ENCODE measurements at regions not wholly inside any gene's neighbourhood (a gene's known extent, or its start where the extent isn't known, plus 50 kb on each side); places are given as distances from the start of the nearest gene placed in this dataset.

DNA sequence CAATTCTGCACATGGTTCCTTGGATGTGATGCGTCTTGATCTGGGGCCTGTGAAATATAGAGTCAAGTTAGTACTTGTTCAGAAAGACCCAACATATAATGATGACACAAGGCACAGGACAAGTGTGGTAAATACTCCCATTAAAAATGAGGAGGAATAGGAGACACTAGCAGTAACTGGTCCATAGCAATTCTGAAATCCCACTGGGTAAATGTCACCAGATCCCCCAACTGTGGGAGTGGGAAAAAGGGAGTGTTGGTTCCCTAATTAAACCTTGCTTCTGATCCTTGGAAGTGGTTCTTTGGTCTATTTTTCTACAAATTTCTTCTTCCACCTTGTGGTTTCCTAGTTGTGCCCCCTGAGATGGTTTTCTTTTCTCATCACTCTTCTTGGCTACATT lies 62.5 kb upstream of the NRP1 start:
- Histone ChIP-seq H3K4me1 (ENCODE audit: control insufficient read depth, insufficient read depth, low read length) (no peaks in the 10 kb centered on the region), H3K4me3 (ENCODE audit: insufficient read depth, low read depth, low read length) (no peak overlapping the region), H3K9me3 (ENCODE audit: control insufficient read depth, low read length) (no peaks in the 10 kb centered on the region), H3K27ac (ENCODE audit: insufficient read depth, low read depth, low read length, poor library complexity, severe bottlenecking) (no peak overlapping the region), H3K36me3 (ENCODE audit: control insufficient read depth, insufficient read depth, low read length) (no peaks in the 10 kb centered on the region), H3K27me3 (ENCODE audit: control insufficient read depth, insufficient read depth, low read length, poor library complexity, severe bottlenecking) (no peaks in the 10 kb centered on the region)
- WGBS, 2 experiments, result 100% methylated on average over 1 of the region's 1 CpG

DNA sequence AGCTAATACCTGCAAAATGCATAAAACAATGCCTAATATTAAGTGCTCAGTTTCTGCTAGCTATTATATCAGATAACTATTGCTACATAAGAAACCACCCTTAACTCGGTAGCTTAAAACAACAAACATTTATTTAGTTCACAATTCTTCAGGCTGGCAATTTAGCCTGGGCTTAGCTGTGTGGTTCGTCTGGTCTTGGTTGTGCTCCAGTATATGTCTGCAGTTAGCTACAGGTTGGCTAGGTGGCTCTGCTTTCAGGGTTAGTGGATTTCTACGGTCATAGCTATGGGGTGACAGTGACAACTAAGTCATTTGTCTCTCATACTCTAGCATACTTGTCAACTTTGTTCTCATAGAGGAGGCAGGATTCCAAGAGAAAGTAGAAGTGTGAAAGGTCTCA lies 61.8 kb upstream of the NRP1 start:
- Histone ChIP-seq H3K4me3 (ENCODE audit: insufficient read depth, low read depth, low read length) (no peak overlapping the region), H3K9me3 (ENCODE audit: control insufficient read depth, low read length) (no peaks in the 10 kb centered on the region), H3K36me3 (ENCODE audit: control insufficient read depth, insufficient read depth, low read length) (no peaks in the 10 kb centered on the region), H3K27ac (ENCODE audit: insufficient read depth, low read depth, low read length, poor library complexity, severe bottlenecking) (no peak overlapping the region), H3K4me1 (ENCODE audit: control insufficient read depth, insufficient read depth, low read length) (no peaks in the 10 kb centered on the region), H3K27me3 (ENCODE audit: control insufficient read depth, insufficient read depth, low read length, poor library complexity, severe bottlenecking) (no peaks in the 10 kb centered on the region)
- 89 to 95% methylated on average over 2 to 3 of the region's 3 CpGs for WGBS, 2 experiments

DNA sequence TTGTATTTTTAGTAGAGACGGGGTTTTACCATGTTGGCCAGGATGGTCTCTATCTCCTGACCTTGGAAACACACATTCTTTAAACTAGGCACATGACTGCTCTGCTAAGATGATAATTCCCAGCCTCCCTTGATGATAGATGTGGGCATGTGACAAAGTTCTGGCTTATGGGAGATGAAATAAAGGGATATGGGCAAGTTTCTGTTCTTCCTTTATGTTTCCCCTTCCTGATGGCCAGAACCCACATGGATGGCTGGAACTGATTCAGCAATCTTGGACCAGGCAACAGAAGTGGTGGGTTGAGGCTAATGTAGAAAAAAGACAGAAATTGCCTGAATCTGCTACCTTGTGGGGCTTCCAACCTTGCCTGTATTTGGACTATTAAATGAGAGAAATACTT lies 60.7 kb upstream of the NRP1 start:
- Histone ChIP-seq H3K36me3 (ENCODE audit: control insufficient read depth, insufficient read depth, low read length) (no peaks in the 10 kb centered on the region), H3K27me3 (ENCODE audit: control insufficient read depth, insufficient read depth, low read length, poor library complexity, severe bottlenecking) (no peaks in the 10 kb centered on the region), H3K4me3 (ENCODE audit: insufficient read depth, low read depth, low read length) (no peak overlapping the region), H3K27ac (ENCODE audit: insufficient read depth, low read depth, low read length, poor library complexity, severe bottlenecking) (no peak overlapping the region), H3K9me3 (ENCODE audit: control insufficient read depth, low read length) (no peaks in the 10 kb centered on the region), H3K4me1 (ENCODE audit: control insufficient read depth, insufficient read depth, low read length) (no peaks in the 10 kb centered on the region)
- WGBS, 2 experiments, result 89 to 100% methylated on average over 1 of the region's 1 CpG

DNA sequence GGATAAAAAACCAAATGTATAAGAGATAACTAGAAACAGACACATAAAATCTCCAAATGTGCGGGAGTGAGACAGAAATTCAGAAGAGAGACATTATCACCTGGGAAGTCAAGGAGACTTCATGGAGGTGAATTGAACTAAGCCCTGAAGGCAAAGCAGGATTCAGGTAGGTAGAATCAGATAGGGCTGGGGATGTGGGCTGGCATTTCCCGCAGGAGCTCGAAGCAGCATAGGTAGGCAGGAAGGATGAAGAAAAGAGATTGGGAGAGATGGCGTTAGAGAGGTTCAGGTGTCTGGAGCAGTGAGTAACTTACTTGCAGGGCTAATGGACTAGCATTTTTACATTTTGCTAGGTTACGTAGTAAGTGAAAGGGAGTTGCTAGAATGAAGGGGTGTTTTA lies 58.2 kb upstream of the NRP1 start:
- Histone ChIP-seq H3K27me3 (ENCODE audit: control insufficient read depth, insufficient read depth, low read length, poor library complexity, severe bottlenecking) (no peaks in the 10 kb centered on the region), H3K4me1 (ENCODE audit: control insufficient read depth, insufficient read depth, low read length) (no peaks in the 10 kb centered on the region), H3K4me3 (ENCODE audit: insufficient read depth, low read depth, low read length) (no peak overlapping the region), H3K27ac (ENCODE audit: insufficient read depth, low read depth, low read length, poor library complexity, severe bottlenecking) (no peak overlapping the region), H3K9me3 (ENCODE audit: control insufficient read depth, low read length) (no peaks in the 10 kb centered on the region), H3K36me3 (ENCODE audit: control insufficient read depth, insufficient read depth, low read length) (no peaks in the 10 kb centered on the region)
- WGBS, 2 experiments, result 93 to 94% methylated on average over 5 of the region's 5 CpGs

DNA sequence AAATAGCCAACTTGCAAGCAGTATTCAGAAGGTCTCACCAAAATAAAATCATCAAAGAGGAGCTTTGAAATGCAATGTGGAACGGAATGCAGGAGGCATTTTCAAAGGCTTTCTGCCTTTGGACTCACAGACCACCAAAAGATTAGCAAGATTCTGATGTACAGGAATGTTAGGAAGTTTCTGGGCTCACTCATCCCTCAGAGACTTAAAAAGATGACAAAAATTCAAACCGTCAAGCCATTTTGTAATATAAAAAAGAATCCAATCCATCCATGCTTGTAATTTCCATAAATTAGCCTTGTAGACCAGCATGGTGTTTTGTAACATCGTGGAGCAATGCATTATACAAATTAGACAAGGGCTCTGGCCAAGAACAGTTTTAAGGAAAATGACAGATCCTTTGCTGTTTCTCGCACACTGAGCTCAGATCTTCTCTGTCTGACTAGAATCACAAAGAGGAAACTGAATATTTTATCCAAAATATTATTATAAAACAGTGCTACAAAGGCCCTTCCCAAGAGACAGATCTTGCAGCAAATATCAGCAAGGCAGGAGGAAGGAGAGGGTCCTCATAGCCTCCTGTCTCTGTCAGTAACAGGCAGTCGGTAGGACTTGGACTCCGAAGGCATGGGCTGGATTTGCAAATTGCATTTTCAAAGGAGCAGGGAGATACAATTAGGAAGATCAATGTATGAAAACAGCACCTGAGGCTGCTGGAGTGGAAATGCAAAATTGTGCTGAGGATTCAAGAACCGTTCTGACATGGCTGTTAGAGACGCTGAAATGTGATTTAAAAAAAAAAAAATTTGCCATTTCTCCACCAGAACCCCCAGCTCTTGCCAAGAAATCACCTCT lies 57.4 kb upstream of the NRP1 start:
- H3K27ac ChIP-seq (ENCODE audit: insufficient read depth, low read depth, low read length, poor library complexity, severe bottlenecking), result no peak overlapping the region
- no peaks in the 10 kb centered on the region for H3K9me3 ChIP-seq (ENCODE audit: control insufficient read depth, low read length)
- no peaks in the 10 kb centered on the region for H3K4me1 ChIP-seq (ENCODE audit: control insufficient read depth, insufficient read depth, low read length)
- 87 to 88% methylated on average over 8 of the region's 8 CpGs for WGBS, 2 experiments
- no peaks in the 10 kb centered on the region for H3K27me3 ChIP-seq (ENCODE audit: control insufficient read depth, insufficient read depth, low read length, poor library complexity, severe bottlenecking)
- H3K36me3 ChIP-seq (ENCODE audit: control insufficient read depth, insufficient read depth, low read length), result no peaks in the 10 kb centered on the region
- H3K4me3 ChIP-seq (ENCODE audit: insufficient read depth, low read depth, low read length), result no peak overlapping the region

DNA sequence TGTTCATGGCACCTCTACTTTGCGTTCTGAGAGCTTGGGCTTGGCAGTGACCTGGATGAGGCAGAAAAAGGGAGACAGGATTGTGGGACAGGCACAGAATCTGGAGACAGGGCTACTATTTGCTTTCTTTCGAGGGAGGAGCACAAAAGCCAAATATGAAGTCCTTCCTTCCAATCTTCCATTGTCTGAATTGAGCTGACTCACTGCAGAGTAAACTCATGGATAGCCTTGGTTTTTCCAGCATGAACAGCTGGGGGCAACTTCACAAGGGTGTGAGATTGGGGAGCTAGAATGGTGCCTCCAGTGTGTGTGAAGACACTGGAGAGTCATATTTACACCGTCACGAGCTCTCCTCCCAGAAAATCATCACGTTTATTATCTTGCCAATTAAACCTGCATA lies 55.6 kb upstream of the NRP1 start:
- H3K36me3 ChIP-seq (ENCODE audit: control insufficient read depth, insufficient read depth, low read length), result no peaks in the 10 kb centered on the region
- no peak overlapping the region for H3K27ac ChIP-seq (ENCODE audit: insufficient read depth, low read depth, low read length, poor library complexity, severe bottlenecking)
- H3K27me3 ChIP-seq (ENCODE audit: control insufficient read depth, insufficient read depth, low read length, poor library complexity, severe bottlenecking), result no peaks in the 10 kb centered on the region
- no peaks in the 10 kb centered on the region for H3K4me1 ChIP-seq (ENCODE audit: control insufficient read depth, insufficient read depth, low read length)
- H3K4me3 ChIP-seq (ENCODE audit: insufficient read depth, low read depth, low read length), result no peak overlapping the region
- H3K9me3 ChIP-seq (ENCODE audit: control insufficient read depth, low read length), result no peaks in the 10 kb centered on the region
- 97% methylated on average over 4 to 5 of the region's 5 CpGs for WGBS, 2 experiments

DNA sequence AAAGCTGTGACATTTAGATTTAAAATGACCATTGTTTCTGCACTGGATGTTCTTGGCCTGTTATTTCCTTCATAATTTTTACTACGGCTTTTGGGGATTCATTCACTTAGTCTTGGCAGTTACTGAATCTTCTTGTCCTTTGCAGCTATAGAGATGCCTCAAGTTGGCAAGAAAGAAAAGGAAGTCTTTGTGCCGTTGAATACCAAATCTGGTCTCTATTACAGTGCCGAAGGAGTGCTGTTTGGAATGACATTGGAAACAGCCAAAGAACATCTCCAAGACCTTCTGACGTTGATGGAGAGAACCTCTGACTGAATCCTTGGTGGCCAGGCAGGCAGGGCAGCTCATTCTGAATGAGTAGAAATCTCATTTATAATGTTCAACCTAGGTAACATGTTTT lies 54.3 kb upstream of the NRP1 start:
- 92 to 93% methylated on average over 4 of the region's 4 CpGs for WGBS, 2 experiments
- Histone ChIP-seq H3K36me3 (ENCODE audit: control insufficient read depth, insufficient read depth, low read length) (no peaks in the 10 kb centered on the region), H3K27me3 (ENCODE audit: control insufficient read depth, insufficient read depth, low read length, poor library complexity, severe bottlenecking) (no peaks in the 10 kb centered on the region), H3K9me3 (ENCODE audit: control insufficient read depth, low read length) (no peaks in the 10 kb centered on the region), H3K27ac (ENCODE audit: insufficient read depth, low read depth, low read length, poor library complexity, severe bottlenecking) (no peak overlapping the region), H3K4me3 (ENCODE audit: insufficient read depth, low read depth, low read length) (no peak overlapping the region), H3K4me1 (ENCODE audit: control insufficient read depth, insufficient read depth, low read length) (no peaks in the 10 kb centered on the region)

DNA sequence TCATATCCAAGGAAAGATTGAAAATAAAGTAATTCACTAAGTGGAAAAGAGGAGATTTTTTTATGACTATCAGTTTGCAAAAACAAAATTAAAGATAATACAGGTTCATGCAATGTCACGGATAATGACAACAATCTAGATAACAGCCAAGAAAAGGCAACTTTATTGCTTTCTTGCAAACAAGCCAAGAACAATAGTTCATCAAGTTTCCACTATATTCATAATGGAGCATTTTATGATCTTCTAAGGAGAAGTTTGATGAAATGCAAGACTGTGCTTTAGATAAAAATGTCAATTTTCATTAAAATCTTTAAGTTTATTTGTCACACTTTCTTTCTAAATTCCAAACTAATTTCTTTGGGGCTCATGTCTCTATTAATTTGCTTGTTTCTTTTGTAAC lies 53.9 kb upstream of the NRP1 start:
- 86 to 100% methylated on average over 1 of the region's 1 CpG for WGBS, 2 experiments

DNA sequence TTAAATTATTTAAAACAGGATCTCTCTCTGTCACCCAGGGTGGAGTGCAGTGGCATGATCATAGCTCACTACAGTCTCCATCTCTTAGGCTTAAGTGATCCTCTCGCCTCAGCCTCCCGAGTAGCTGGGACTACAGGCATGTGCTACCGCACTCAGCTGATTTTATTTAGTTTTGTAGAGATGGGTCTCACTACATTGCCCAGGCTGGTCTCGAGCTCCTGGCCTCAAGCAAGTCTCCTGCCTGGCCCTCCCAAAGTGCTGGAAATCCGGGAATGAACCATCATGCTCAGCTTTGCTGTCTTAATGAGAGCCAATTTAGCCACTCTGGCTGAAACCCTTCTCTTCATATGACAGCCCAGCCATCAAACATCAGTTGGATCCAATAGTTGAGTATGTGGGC lies 53.3 kb upstream of the NRP1 start:
- WGBS, 2 experiments, result 90 to 95% methylated on average over 5 of the region's 5 CpGs
- no peaks in the 10 kb centered on the region for H3K36me3 ChIP-seq (ENCODE audit: control insufficient read depth, insufficient read depth, low read length)
- H3K9me3 ChIP-seq (ENCODE audit: control insufficient read depth, low read length), result no peaks in the 10 kb centered on the region
- no peak overlapping the region for H3K4me3 ChIP-seq (ENCODE audit: insufficient read depth, low read depth, low read length)
- H3K27ac ChIP-seq (ENCODE audit: insufficient read depth, low read depth, low read length, poor library complexity, severe bottlenecking), result no peak overlapping the region
- H3K4me1 ChIP-seq (ENCODE audit: control insufficient read depth, insufficient read depth, low read length), result no peaks in the 10 kb centered on the region
- no peaks in the 10 kb centered on the region for H3K27me3 ChIP-seq (ENCODE audit: control insufficient read depth, insufficient read depth, low read length, poor library complexity, severe bottlenecking)

More for the DNA sequence above, 53.9 kb upstream of the NRP1 start:
- Histone ChIP-seq H3K4me3 (ENCODE audit: insufficient read depth, low read depth, low read length) (no peak overlapping the region), H3K9me3 (ENCODE audit: control insufficient read depth, low read length) (no peaks in the 10 kb centered on the region), H3K27me3 (ENCODE audit: control insufficient read depth, insufficient read depth, low read length, poor library complexity, severe bottlenecking) (no peaks in the 10 kb centered on the region), H3K4me1 (ENCODE audit: control insufficient read depth, insufficient read depth, low read length) (no peaks in the 10 kb centered on the region), H3K27ac (ENCODE audit: insufficient read depth, low read depth, low read length, poor library complexity, severe bottlenecking) (no peak overlapping the region), H3K36me3 (ENCODE audit: control insufficient read depth, insufficient read depth, low read length) (no peaks in the 10 kb centered on the region)

DNA sequence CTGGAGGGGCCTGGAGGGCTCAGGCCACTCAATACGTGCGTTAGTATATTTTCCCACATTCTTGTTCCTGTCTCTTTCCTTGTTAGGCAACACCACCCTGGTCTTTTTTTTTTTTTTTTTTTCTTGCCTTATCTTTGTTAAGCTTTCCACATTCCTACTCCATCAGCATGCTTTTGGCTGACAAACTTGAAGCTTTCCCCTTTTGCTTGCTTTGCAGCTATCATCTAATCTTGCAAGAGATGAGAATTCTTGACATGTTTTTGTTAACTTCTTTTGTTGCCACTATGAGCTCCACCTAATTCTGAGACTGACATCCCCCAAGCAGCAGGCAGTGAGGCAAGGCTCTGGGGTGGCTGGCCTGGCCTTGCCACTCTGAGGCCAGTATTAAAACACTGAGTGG lies 52.5 kb upstream of the NRP1 start:
- H3K27me3 ChIP-seq (ENCODE audit: control insufficient read depth, insufficient read depth, low read length, poor library complexity, severe bottlenecking), result no peaks in the 10 kb centered on the region
- H3K27ac ChIP-seq (ENCODE audit: insufficient read depth, low read depth, low read length, poor library complexity, severe bottlenecking), result no peak overlapping the region
- H3K4me3 ChIP-seq (ENCODE audit: insufficient read depth, low read depth, low read length), result no peak overlapping the region
- 81 to 89% methylated on average over 2 of the region's 2 CpGs for WGBS, 2 experiments
- no peaks in the 10 kb centered on the region for H3K9me3 ChIP-seq (ENCODE audit: control insufficient read depth, low read length)
- H3K4me1 ChIP-seq (ENCODE audit: control insufficient read depth, insufficient read depth, low read length), result peaks cover 4% of the 10 kb centered on the region
- H3K36me3 ChIP-seq (ENCODE audit: control insufficient read depth, insufficient read depth, low read length), result no peaks in the 10 kb centered on the region

Measured in ectodermal cell (in vitro differentiated cells).